AG04449 (cell line): ENCODE measurements at regions not wholly inside any gene's neighbourhood (a gene's known extent, or its start where the extent isn't known, plus 50 kb on each side); places are given as distances from the start of the nearest gene placed in this dataset.

ENCODE experiments used
- CTCF ChIA-PET: fragments of 350-600 bp; formaldehyde crosslinking; extraction: SDS; loops from one replicate; lab custom pipeline; 2021; ENCODE audit warnings: antibody characterized with exemption; lab: Yijun Ruan, JAX
- POLR2A ChIA-PET: fragments of 400-600, 350-600 bp; formaldehyde crosslinking; extraction: SDS; loops from one replicate; lab custom pipeline; 2020; ENCODE audit warnings: antibody characterized with exemption, inconsistent platforms; lab: Yijun Ruan, JAX
- DNase-seq: peaks from one replicate; pipeline ENCODE4 v3.0.0-alpha.2; 2010; ENCODE audit warnings: low read depth, low spot score
- H3K4me3 ChIP-seq: 2 replicates; pipeline ENCODE4 v1.5.1; 2011; ENCODE audit warnings: low read depth, mild to moderate bottlenecking, control low read depth, low read length
- TF ChIP-seq, protein P1 (sequence below): IDR thresholded peaks from one replicate; pipeline ENCODE4 v1.5.1; 2011; ENCODE audit warnings: mild to moderate bottlenecking, moderate library complexity, low read length, control low read depth, inconsistent platforms; ENCODE audit not compliant: insufficient read depth; ENCODE audit errors: missing control alignments

GRCh38 chr3:163644172-163644571 lies 1434.1 kb downstream of the SI start:
- DNase-seq = no peak
- CTCF ChIA-PET = no interaction called here
- TF ChIP-seq, protein P1, sequence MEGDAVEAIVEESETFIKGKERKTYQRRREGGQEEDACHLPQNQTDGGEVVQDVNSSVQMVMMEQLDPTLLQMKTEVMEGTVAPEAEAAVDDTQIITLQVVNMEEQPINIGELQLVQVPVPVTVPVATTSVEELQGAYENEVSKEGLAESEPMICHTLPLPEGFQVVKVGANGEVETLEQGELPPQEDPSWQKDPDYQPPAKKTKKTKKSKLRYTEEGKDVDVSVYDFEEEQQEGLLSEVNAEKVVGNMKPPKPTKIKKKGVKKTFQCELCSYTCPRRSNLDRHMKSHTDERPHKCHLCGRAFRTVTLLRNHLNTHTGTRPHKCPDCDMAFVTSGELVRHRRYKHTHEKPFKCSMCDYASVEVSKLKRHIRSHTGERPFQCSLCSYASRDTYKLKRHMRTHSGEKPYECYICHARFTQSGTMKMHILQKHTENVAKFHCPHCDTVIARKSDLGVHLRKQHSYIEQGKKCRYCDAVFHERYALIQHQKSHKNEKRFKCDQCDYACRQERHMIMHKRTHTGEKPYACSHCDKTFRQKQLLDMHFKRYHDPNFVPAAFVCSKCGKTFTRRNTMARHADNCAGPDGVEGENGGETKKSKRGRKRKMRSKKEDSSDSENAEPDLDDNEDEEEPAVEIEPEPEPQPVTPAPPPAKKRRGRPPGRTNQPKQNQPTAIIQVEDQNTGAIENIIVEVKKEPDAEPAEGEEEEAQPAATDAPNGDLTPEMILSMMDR = no peak
- POLR2A ChIA-PET = no interaction called here
- H3K4me3 ChIP-seq = no peak overlapping the region

DNA sequence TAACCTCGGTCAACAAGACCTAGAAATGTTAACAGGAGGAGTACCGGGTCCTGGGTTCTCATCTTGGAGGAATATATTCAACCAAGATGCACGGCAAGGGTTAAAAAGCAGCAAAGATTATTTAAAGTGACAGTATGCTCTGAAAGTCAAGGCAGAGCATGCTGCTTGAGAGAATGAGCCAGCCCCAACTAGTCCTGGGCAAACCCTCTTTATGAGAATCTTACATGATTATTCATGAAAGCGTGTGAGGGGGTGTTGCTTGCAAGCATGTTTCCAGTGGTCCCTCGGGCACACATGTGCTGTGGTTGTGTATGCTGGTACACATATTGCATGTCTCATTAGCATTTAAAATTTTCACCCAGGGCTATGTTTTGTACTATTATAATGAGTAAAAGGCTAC lies 1445.6 kb downstream of the SI start:
- TF ChIP-seq, protein P1 = no peak
- POLR2A ChIA-PET = no interaction called here
- DNase-seq = no peak
- H3K4me3 ChIP-seq = no peak overlapping the region
- CTCF ChIA-PET = no interaction called here

DNA sequence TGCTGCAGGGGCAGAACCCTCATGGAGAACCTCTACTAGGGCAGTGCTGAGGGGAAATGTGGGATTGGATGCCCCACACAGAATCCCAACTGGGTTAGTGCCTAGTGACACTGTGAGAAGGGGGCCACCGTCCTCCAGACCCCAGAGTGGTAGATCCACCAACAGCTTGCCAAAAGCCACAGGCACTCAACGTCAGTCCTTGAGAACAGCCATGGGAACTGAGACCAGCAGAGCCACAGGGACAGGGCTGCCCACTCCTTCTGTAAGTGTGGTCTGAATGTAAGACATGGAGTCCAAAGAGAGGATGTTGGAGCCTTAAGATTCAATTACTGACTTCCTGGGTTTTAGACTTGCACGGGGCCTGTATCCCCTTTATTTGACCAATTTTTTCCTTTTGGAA lies 1451.5 kb downstream of the SI start:
- TF ChIP-seq, protein P1 = no peak
- CTCF ChIA-PET = no interaction called here
- DNase-seq = no peak
- H3K4me3 ChIP-seq = no peak overlapping the region
- POLR2A ChIA-PET = no interaction called here

DNA sequence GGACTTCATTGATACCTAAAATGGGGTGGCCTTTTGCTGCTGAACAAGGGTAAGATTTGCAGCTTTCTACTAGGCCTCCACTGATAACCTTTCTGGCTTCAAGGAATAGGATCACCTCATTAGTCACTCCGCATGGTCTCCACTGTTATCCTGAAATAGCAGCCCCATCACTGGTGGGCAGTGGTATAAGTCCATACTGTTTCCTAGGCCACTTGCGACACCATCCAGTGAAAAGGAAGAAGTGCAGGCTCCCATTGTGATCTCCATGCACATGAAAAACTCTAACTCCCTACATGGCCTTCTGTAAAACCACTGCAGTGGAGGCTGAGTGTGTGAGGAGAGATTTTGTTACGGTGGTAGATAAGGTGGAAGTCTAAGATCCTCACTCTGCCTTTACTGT lies 1455.9 kb downstream of the SI start:
- ChIA-PET CTCF (no interaction called here), POLR2A (no interaction called here)
- no peak for DNase-seq
- TF ChIP-seq, protein P1 = no peak
- no peak overlapping the region for H3K4me3 ChIP-seq

GRCh38 chr3:163614886-163615285 lies 1463.4 kb downstream of the SI start:
- ChIA-PET POLR2A (no interaction called here), CTCF (no interaction called here)
- TF ChIP-seq, protein P1 = no peak
- no peak overlapping the region for H3K4me3 ChIP-seq
- DNase-seq = no peak

- TF ChIP-seq, protein P1 = no peak
- no peak for DNase-seq
- POLR2A ChIA-PET = no interaction called here
- H3K4me3 ChIP-seq = no peak overlapping the region
- CTCF ChIA-PET = no interaction called here
These were observed 1472.4 kb downstream of the SI start for GRCh38 chr3:163605915-163606314.

GRCh38 chr3:163601426-163601825 lies 1476.9 kb downstream of the SI start:
- ChIA-PET POLR2A (no interaction called here), CTCF (no interaction called here)
- H3K4me3 ChIP-seq = no peak overlapping the region
- no peak for DNase-seq
- TF ChIP-seq, protein P1 = no peak
